ENCODE measurements at regions not wholly inside any gene's neighbourhood (a gene's known extent, or its start where the extent isn't known, plus 50 kb on each side); places are given as distances from the start of the nearest gene placed in this dataset.
"Not testable (repeated sequence)": the region's sequence is repeated elsewhere in the genome, so short reads cannot be mapped to it uniquely, and the experiment has no call there.

DNA sequence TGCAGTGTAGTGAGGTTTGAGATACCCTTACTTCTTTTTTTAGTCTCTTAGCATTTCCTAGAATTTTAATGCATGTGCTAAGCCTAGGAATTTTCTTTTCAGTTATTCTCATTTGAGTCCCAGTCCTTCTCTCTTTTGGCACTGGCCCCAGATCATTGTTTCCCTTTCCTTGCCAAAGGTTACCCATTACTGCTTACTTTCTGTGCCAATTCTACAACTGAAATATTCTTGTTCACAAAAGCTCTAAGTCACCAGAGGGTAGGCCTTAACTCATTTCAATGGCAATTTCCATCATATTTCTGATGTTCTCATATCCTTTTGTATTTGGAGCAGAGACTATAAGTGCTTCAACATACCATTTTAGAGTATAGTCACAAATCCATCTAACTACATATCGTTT lies 199.6 kb upstream of the CBLB start:
- TF ChIP-seq, protein P1, sequence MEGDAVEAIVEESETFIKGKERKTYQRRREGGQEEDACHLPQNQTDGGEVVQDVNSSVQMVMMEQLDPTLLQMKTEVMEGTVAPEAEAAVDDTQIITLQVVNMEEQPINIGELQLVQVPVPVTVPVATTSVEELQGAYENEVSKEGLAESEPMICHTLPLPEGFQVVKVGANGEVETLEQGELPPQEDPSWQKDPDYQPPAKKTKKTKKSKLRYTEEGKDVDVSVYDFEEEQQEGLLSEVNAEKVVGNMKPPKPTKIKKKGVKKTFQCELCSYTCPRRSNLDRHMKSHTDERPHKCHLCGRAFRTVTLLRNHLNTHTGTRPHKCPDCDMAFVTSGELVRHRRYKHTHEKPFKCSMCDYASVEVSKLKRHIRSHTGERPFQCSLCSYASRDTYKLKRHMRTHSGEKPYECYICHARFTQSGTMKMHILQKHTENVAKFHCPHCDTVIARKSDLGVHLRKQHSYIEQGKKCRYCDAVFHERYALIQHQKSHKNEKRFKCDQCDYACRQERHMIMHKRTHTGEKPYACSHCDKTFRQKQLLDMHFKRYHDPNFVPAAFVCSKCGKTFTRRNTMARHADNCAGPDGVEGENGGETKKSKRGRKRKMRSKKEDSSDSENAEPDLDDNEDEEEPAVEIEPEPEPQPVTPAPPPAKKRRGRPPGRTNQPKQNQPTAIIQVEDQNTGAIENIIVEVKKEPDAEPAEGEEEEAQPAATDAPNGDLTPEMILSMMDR (IDR thresholded peaks at IDR 0.05; ENCODE audit: low read depth, low read length, missing control alignments) = no peak

DNA sequence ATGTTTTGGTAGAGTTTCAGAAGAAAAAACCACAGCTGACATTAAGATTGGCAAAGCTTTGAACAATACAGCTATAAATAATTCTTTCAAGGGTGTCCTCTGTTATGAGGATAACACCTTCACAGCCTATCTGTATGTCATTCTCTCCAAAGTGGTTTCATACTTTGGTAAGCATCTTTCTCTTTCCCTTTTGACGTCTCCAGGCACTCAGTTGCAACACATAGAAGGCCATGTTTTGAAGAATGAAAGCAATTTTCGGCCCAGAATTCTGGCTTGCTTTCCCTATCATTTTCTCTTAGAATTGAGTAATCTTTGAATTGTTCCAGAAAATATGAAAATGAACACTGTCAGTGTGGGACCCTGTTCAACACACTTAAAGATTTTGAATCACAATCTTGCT lies 200.0 kb upstream of the CBLB start:
- in situ Hi-C loops (cut with HindIII; ENCODE audit: low sequenced_read_pairs) = no loop called here
- DNase-seq (ENCODE audit: low read depth) = no peak
- TF ChIP-seq, protein P1 (IDR thresholded peaks at IDR 0.05; ENCODE audit: low read depth, low read length, missing control alignments) = no peak
- H3K4me3 ChIP-seq (ENCODE audit: low read depth, low read length) = no peak overlapping the region

More for the DNA sequence above, 199.6 kb upstream of the CBLB start:
- no peak overlapping the region for H3K4me3 ChIP-seq (ENCODE audit: low read depth, low read length)
- in situ Hi-C loops (cut with HindIII; ENCODE audit: low sequenced_read_pairs) = no loop called here
- DNase-seq (ENCODE audit: low read depth) = no peak

DNA sequence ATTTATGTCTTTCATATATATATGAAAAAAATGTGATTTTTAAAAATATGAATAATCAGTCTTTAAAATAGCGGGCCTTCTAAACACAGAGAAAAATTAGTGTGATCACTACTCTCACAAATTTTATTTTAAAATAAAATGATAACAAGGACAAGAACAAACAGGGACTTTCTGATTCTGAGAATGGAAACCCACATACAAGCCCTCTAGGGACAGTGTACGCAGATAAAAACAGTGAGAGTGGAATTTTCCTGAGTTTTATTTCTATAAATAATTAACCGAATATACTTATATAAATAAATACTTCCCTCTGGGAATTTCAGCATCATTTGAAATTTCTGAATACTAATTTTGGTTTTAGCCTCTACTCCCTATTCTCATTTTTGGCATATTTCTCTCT lies 201.4 kb upstream of the CBLB start:
- TF ChIP-seq, protein P1 (IDR thresholded peaks at IDR 0.05; ENCODE audit: low read depth, low read length, missing control alignments) = no peak
- in situ Hi-C loops (cut with HindIII; ENCODE audit: low sequenced_read_pairs) = no loop called here
- H3K4me3 ChIP-seq (ENCODE audit: low read depth, low read length) = no peak overlapping the region
- no peak for DNase-seq (ENCODE audit: low read depth)

DNA sequence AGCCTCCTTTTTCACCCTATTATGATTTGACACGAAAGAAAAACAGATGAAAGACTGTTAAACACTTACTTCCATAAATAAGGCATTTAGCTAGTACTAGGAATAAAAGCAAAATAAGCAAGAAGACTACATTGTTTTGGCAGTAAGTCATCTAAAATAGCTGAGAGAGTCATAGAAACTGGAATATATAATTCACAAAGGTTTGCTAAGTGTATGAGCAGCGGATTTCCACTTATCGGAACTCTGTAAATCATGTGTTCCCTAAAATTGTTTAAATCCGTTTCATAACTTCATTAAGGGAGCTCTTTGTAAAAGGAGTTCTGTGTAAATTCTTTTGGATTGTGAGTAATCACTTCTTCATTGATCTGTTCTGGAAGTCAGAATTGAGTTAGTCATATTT lies 202.5 kb upstream of the CBLB start:
- in situ Hi-C loops (cut with HindIII; ENCODE audit: low sequenced_read_pairs) = no loop called here
- TF ChIP-seq, protein P1 (IDR thresholded peaks at IDR 0.05; ENCODE audit: low read depth, low read length, missing control alignments) = no peak
- no peak for DNase-seq (ENCODE audit: low read depth)
- H3K4me3 ChIP-seq (ENCODE audit: low read depth, low read length) = no peak overlapping the region

DNA sequence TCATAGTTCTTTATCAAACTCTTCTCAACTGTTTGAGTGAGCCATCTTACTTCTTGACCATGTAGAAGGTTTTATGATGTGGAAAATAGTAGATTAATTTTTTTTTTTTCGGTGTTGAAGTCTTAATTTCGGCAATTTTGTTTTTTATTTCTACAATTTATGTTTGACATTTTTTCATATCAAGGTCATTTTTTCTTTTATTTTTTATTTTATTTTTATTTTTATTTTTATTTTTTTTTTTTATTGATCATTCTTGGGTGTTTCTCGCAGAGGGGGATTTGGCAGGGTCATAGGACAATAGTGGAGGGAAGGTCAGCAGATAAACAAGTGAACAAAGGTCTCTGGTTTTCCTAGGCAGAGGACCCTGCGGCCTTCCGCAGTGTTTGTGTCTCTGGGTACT lies 203.8 kb upstream of the CBLB start:
- in situ Hi-C loops (cut with HindIII; ENCODE audit: low sequenced_read_pairs); DNase-seq (ENCODE audit: low read depth); H3K4me3 ChIP-seq (ENCODE audit: low read depth, low read length): not testable (repeated sequence)

DNA sequence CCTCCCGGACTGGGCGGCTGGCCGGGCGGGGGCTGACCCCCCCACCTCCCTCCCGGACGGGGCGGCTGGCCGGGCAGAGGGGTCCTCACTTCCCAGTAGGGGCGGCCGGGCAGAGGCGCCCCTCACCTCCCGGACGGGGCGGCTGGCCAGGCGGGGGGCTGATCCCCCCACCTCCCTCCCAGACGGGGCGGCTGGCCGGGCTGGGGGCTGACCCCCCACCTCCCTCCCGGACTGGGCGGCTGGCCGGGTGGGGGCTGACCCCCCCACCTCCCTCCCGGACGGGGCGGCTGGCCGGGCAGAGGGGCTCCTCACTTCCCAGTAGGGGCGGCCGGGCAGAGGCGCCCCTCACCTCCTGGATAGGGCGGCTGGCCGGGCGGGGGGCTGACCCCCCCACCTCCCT lies 205.0 kb upstream of the CBLB start:
- in situ Hi-C loops (cut with HindIII; ENCODE audit: low sequenced_read_pairs); H3K4me3 ChIP-seq (ENCODE audit: low read depth, low read length); DNase-seq (ENCODE audit: low read depth): not testable (repeated sequence)

DNA sequence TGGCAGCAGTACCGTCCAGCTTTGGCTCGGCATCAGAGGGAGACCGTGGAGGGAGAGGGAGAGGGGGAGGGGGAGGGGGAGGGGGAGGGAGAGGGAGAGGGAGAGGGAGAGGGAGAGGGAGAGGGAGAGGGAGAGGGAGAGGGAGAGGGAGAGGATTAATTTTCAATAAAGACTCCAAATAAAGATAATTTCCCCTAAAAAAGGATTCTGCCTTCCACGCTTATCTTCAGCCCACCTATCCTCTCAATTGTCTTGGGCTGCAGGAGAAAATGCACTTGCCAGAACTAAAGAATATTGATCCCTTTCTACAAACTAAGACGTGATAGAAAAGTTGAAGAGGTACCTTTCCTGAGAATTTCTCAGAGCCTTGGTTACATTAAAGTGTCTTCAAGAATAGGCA lies 206.9 kb upstream of the CBLB start:
- DNase-seq (ENCODE audit: low read depth); H3K4me3 ChIP-seq (ENCODE audit: low read depth, low read length); in situ Hi-C loops (cut with HindIII; ENCODE audit: low sequenced_read_pairs): not testable (repeated sequence)

DNA sequence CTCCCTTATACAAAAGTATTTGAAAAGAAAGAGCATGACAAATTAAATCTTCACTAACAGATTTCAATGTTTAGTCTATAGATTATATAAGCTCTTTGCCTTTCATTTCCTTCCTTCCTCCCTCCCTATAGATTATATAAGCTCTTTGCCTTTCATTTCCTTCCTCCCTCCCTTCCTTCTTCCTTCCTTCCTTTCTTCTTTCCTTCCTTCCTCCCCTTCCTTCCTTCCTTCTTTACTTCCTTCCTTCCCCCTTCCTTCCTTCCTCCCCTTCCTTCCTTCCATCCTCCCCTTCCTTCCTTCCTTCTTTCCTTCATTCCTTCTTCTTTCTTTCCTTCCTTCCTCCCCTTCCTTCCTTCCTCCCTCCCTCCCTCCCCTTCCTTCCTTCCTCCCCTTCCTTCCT lies 209.8 kb upstream of the CBLB start:
- in situ Hi-C loops (cut with HindIII; ENCODE audit: low sequenced_read_pairs) = no loop called here
- TF ChIP-seq, protein P1 (IDR thresholded peaks at IDR 0.05; ENCODE audit: low read depth, low read length, missing control alignments) = no peak
- no peak for DNase-seq (ENCODE audit: low read depth)
- H3K4me3 ChIP-seq (ENCODE audit: low read depth, low read length) = no peak overlapping the region

All from astrocyte of the cerebellum (primary cell).